Peyer's patch (tissue), 4 donors: ENCODE measurements at regions not wholly inside any gene's neighbourhood (a gene's known extent, or its start where the extent isn't known, plus 50 kb on each side); places are given as distances from the start of the nearest gene placed in this dataset.

Source experiments
- DNase-seq, 3 donors: peaks; one replicate each; pipeline ENCODE4 v3.0.0-alpha.2; 2017 to 2019
- H3K27ac ChIP-seq, 4 donors: fragments of 200-600 bp; sonication (generic); one replicate each; pipeline ENCODE4 v1.5.1; 2016 to 2019
- H3K27me3 ChIP-seq, 2 donors: fragments of 200-600 bp; sonication (generic); one replicate each; pipeline ENCODE4 v1.5.1; 2019
- H3K36me3 ChIP-seq, 3 donors: fragments of 200-600 bp; sonication (generic); one replicate each; pipeline ENCODE4 v1.5.1; 2016 to 2019
- H3K4me1 ChIP-seq, 4 donors: fragments of 200-600 bp; sonication (generic); one replicate each; pipeline ENCODE4 v1.5.1; 2016 to 2019
- H3K4me3 ChIP-seq, 4 donors: fragments of 200-600 bp; sonication (generic); 1 replicate in 3 of 4; 2 replicates in 1 of 4; pipeline ENCODE4 v1.5.1; 2016 to 2019; ENCODE audit warnings: mild to moderate bottlenecking in 1 of 4
- H3K9me3 ChIP-seq, 4 donors: fragments of 200-600 bp; sonication (generic); one replicate each; pipeline ENCODE4 v1.5.1; 2016 to 2019; ENCODE audit warnings: mild to moderate bottlenecking in 1 of 4
- POLR2A ChIP-seq, 2 donors: fragments of 450-650 bp; IDR thresholded peaks; one replicate each; pipeline ENCODE4 v1.5.1; 2017; ENCODE audit warnings: antibody characterized with exemption in 2 of 2, mild to moderate bottlenecking in 2 of 2, moderate library complexity in 2 of 2
- TF ChIP-seq, protein P1 (sequence below), 6 experiments: fragments of 450-650 bp in 4 of 6; fragments of 200-600 bp in 2 of 6; sonication (generic) in 1 of 6; IDR thresholded peaks; one replicate each; pipeline ENCODE4 v1.5.1; 2017 to 2019; ENCODE audit warnings: antibody characterized with exemption in 6 of 6, mild to moderate bottlenecking in 3 of 6, moderate library complexity in 1 of 6

DNA sequence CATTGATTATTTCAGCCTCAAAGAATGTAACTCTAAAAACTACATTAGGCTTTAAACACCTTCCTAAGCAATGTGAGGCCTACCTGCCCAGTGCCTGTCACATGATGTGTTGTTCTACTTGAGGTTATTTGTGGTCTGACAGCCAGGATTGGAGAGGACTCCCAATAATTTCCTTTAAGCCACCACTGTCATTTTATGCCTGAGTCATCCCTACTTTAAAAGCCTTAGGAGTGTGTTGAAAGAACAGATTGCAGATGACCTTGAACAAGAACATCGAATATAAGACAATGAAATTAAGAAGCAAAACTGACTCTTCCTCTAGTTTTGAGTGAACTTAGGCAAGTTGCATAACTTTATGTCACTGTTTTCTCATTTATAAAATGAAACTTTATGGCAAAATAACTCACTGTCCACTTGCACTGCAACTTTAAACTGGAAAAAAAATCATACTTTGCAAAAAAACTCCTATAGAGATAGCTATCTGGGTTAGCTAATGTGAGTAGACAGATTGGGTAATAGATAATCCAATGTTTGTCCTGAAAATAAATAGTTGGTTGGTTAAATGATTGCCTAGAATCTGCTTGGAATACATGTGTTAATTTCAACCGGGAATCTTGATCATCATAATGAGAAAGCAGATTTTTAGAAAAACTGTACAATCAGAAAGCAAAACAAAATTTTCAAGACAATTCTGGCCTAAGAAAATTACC lies 361.2 kb downstream of the SUCLA2 start:
- TF ChIP-seq POLR2A (IDR thresholded peaks at IDR 0.05) = no peak
- TF ChIP-seq, protein P1, sequence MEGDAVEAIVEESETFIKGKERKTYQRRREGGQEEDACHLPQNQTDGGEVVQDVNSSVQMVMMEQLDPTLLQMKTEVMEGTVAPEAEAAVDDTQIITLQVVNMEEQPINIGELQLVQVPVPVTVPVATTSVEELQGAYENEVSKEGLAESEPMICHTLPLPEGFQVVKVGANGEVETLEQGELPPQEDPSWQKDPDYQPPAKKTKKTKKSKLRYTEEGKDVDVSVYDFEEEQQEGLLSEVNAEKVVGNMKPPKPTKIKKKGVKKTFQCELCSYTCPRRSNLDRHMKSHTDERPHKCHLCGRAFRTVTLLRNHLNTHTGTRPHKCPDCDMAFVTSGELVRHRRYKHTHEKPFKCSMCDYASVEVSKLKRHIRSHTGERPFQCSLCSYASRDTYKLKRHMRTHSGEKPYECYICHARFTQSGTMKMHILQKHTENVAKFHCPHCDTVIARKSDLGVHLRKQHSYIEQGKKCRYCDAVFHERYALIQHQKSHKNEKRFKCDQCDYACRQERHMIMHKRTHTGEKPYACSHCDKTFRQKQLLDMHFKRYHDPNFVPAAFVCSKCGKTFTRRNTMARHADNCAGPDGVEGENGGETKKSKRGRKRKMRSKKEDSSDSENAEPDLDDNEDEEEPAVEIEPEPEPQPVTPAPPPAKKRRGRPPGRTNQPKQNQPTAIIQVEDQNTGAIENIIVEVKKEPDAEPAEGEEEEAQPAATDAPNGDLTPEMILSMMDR (IDR thresholded peaks at IDR 0.05) = no peak
- no peaks in the 10 kb centered on the region for H3K4me1 ChIP-seq
- H3K36me3 ChIP-seq = no peaks in the 10 kb centered on the region
- H3K27ac ChIP-seq = no peak overlapping the region
- no peak overlapping the region for H3K4me3 ChIP-seq
- H3K27me3 ChIP-seq = no peaks in the 10 kb centered on the region
- no peaks in the 10 kb centered on the region for H3K9me3 ChIP-seq
- DNase-seq = no peak

DNA sequence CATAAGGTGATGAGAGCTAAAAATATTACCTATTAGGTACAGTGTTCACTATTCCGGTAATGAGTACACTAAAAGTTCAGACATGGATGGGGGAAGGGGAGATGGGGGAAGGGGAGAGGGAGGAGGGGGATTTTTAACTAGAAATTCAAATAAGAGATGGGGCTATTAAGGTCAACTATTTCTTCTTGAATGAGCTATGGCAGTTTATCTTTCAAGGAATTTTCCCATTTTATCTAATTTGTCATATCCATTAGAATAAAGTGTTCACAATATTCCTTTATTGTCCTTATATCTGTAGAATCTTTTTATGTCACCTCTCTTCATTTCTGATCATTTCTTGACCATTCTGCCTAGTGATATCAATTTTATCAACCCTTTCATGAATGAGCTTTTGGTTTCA lies 362.4 kb downstream of the SUCLA2 start:
- no peaks in the 10 kb centered on the region for H3K36me3 ChIP-seq

DNA sequence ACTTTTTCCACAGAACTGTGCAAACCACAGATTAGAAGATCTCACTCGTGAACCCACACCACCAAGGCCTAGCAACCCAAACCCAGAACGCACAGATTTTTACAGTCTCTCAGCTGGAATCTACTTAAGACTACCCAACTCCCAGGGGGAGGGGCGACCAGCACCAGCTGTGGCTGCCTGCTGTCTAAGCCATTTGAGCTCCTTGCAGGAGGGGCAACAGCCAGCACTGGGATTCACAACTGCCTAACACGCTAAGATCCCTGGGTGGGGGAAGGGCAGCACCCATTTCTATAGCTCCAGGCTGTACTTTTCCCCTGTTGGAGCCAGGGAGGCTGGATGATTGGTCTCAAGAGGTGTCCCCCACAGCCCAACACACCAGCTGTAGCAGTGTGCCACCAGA lies 368.8 kb downstream of the SUCLA2 start:
- no peaks in the 10 kb centered on the region for H3K4me1 ChIP-seq
- no peaks in the 10 kb centered on the region for H3K9me3 ChIP-seq
- TF ChIP-seq POLR2A (IDR thresholded peaks at IDR 0.05) = no peak
- TF ChIP-seq, protein P1 (IDR thresholded peaks at IDR 0.05) = no peak
- no peaks in the 10 kb centered on the region for H3K27me3 ChIP-seq
- DNase-seq = no peak
- H3K4me3 ChIP-seq = no peak overlapping the region
- H3K36me3 ChIP-seq = no peaks in the 10 kb centered on the region
- no peak overlapping the region for H3K27ac ChIP-seq

More for the DNA sequence above, 362.4 kb downstream of the SUCLA2 start:
- no peaks in the 10 kb centered on the region for H3K4me1 ChIP-seq
- TF ChIP-seq POLR2A (IDR thresholded peaks at IDR 0.05) = no peak
- TF ChIP-seq, protein P1 (IDR thresholded peaks at IDR 0.05) = no peak
- H3K27ac ChIP-seq = no peak overlapping the region
- H3K9me3 ChIP-seq = no peaks in the 10 kb centered on the region
- no peaks in the 10 kb centered on the region for H3K27me3 ChIP-seq
- no peak for DNase-seq
- no peak overlapping the region for H3K4me3 ChIP-seq

DNA sequence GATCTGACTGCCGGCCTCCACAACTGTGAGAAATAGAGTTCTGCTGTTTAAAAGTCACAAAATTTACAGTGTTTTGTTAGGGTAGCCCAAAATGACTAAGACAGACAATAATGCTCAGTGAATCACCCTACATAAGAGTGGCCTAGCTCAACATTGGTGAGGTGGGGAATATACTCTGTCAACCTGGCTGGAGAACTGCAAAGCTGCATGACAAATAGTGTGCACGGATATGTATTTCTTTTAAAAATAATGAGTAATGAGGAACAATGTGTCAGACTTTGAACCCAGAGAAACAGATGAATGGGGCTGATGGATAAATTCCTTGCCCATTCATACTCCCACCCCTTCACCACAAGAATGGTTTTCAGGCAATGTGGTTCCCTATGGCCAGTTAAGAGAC lies 372.4 kb downstream of the SUCLA2 start:
- Histone ChIP-seq H3K4me3 (no peak overlapping the region), H3K27ac (no peak overlapping the region), H3K36me3 (no peaks in the 10 kb centered on the region), H3K27me3 (no peaks in the 10 kb centered on the region), H3K4me1 (no peaks in the 10 kb centered on the region), H3K9me3 (no peaks in the 10 kb centered on the region)
- DNase-seq = no peak
- TF ChIP-seq POLR2A (IDR thresholded peaks at IDR 0.05) = no peak
- TF ChIP-seq, protein P1 (IDR thresholded peaks at IDR 0.05) = no peak

DNA sequence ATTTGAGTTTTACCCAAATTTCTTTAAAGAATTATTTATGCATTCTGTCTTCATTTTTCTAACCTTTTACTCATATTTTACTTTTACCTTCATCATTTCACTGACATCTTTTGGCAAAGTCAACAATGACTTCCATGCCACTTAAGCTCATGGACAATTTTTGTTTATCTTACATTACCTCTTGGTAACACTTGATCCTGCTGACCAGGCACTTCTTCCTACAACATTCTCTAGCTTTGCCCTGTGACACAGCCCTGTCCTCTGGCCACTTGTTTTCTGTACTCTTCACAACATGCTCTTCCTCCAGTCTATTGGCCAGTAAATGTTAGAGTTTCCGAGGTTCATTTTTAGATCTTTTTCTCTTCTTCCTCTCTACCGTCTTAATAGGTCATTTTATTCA lies 377.2 kb downstream of the SUCLA2 start:
- no peak for DNase-seq
- Histone ChIP-seq H3K36me3 (no peaks in the 10 kb centered on the region), H3K4me1 (no peaks in the 10 kb centered on the region), H3K27me3 (no peaks in the 10 kb centered on the region), H3K4me3 (no peak overlapping the region), H3K9me3 (no peaks in the 10 kb centered on the region), H3K27ac (no peak overlapping the region)
- TF ChIP-seq, protein P1 (IDR thresholded peaks at IDR 0.05) = no peak
- TF ChIP-seq POLR2A (IDR thresholded peaks at IDR 0.05) = no peak

DNA sequence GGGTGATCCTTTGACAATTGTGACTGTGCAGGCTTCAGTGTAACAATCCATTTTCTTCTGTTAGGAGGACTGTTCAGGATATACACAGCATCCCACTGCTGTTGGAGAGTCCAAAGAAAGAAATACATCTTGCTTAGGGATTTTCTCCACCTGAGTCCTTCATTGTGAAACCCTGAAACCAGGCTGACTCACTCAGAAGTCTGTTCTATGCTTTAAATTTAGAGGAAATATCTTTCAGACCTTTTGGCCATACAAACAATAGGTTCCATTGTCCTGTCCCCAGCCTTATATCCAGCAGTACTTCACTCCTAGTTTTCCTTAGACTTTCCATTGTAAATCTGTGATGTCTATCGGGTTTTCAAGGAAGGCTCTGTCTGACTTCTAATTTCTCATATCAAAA lies 379.1 kb downstream of the SUCLA2 start:
- Histone ChIP-seq H3K4me3 (no peak overlapping the region), H3K27ac (no peak overlapping the region), H3K9me3 (no peaks in the 10 kb centered on the region), H3K36me3 (no peaks in the 10 kb centered on the region), H3K4me1 (no peaks in the 10 kb centered on the region), H3K27me3 (no peaks in the 10 kb centered on the region)
- TF ChIP-seq, protein P1 (IDR thresholded peaks at IDR 0.05) = no peak
- no peak for TF ChIP-seq POLR2A (IDR thresholded peaks at IDR 0.05)
- DNase-seq = no peak
